ENCODE measurements at regions not wholly inside any gene's neighbourhood (a gene's known extent, or its start where the extent isn't known, plus 50 kb on each side); places are given as distances from the start of the nearest gene placed in this dataset.
"Not testable (repeated sequence)": the region's sequence is repeated elsewhere in the genome, so short reads cannot be mapped to it uniquely, and the experiment has no call there.

DNA sequence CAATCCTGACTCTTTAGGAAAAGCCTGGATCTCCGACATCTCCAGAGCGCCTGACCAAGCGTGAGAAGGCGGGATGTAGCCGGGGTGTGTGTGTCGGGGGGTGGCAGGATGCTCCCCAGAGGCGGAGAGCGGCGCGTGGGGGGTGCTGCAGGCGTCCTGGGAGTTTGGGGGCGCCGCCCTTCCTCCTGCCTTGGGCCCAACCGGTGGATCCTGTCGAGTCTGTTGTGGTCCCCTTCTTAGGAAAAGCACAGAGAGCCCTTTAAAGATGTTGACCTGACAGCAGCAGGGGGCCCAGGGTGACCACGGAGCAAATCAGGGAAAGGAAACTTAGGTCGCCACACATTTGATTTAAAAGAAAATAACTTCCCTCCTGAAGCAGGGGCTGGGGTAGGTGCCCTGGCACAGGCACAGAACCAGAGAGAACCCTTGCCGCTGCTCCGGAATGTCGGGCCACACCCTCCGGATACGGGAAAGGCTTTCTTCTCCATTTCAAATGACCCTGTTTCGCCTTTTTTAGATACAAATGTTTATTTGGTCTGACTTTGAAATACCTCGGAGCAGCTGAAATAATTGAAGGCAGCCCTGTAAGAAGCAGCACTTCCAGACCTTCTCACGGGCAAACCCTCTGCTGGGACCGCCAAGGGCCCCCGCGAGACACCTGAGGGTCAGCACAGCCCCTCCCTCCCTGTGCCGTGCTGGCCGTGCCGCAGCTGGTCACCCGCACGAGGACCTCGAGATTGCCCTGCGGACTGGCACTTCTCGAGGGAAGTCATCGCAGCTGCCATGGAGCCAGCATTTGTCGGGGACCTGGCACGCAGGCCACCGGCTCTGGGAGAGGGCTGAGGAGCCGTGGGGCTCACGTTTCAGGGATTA is 102.9 kb upstream of the KLF13 start:
- no peak overlapping the region for H3K4me3 ChIP-seq (replicated peaks; ENCODE audit: low read depth, low read length)
- TF ChIP-seq, protein P1, sequence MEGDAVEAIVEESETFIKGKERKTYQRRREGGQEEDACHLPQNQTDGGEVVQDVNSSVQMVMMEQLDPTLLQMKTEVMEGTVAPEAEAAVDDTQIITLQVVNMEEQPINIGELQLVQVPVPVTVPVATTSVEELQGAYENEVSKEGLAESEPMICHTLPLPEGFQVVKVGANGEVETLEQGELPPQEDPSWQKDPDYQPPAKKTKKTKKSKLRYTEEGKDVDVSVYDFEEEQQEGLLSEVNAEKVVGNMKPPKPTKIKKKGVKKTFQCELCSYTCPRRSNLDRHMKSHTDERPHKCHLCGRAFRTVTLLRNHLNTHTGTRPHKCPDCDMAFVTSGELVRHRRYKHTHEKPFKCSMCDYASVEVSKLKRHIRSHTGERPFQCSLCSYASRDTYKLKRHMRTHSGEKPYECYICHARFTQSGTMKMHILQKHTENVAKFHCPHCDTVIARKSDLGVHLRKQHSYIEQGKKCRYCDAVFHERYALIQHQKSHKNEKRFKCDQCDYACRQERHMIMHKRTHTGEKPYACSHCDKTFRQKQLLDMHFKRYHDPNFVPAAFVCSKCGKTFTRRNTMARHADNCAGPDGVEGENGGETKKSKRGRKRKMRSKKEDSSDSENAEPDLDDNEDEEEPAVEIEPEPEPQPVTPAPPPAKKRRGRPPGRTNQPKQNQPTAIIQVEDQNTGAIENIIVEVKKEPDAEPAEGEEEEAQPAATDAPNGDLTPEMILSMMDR (IDR thresholded peaks at IDR 0.05; ENCODE audit: low read length, missing control alignments) = no peak
- no peak for DNase-seq (ENCODE audit: low read depth)

- DNase-seq (ENCODE audit: low read depth); H3K4me3 ChIP-seq (replicated peaks; ENCODE audit: low read depth, low read length): not testable (repeated sequence)
Measured at GRCh38 chr15:31224661-31225060, 102.0 kb upstream of the KLF13 start.

DNA sequence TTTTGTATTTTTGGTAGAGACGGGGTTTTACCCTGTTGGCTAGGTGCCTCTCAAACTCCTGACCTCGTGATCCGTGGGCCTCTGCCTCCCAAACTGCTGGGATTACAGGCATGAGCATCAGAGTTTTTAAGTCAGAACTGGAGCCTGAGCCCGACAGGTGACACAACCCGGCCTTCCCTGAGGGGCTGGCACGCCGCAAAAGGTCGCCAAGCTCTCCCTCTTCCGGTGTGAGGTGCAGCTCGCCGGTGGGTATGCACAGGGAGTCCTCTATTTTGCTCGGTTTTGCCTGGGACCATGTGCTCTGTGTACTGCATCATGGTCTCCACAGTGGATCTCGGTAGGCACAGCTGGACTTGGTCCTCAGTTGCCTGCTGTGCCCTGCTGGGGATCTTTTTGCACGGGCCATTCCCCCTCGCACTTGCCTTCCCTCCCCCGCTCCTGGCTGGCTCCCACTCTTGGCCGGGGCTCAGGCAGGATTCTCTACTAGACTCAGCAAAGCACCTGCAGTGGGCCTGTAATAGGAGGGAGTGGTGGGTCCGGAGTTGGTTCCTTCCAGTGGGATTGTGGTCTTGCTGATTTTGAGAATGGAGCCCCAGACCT is 101.2 kb upstream of the KLF13 start:
- no peak for DNase-seq (ENCODE audit: low read depth)
- no peak overlapping the region for H3K4me3 ChIP-seq (replicated peaks; ENCODE audit: low read depth, low read length)
- TF ChIP-seq, protein P1 (IDR thresholded peaks at IDR 0.05; ENCODE audit: low read length, missing control alignments) = no peak

DNA sequence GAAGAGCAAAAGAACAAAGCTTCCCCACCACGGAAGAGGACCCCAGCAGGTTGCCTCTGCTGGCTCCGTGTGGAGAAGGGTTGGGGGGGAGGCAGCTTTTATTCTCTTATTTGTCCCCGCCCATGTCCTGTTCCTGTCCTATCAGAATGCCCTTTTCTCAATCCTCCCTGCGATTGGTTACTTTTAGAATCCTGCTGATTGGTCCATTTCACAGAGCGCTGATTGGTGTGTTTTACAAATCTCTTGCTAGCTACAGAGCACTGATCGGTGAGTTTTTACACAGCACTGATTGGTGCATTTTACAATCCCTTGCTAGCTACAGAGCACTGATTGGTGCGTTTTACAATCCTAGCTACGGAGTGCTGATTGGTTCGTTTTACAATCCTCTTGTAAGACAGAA is 100.6 kb upstream of the KLF13 start:
- TF ChIP-seq, protein P1 (IDR thresholded peaks at IDR 0.05; ENCODE audit: low read length, missing control alignments) = no peak
- DNase-seq (ENCODE audit: low read depth) = no peak

DNA sequence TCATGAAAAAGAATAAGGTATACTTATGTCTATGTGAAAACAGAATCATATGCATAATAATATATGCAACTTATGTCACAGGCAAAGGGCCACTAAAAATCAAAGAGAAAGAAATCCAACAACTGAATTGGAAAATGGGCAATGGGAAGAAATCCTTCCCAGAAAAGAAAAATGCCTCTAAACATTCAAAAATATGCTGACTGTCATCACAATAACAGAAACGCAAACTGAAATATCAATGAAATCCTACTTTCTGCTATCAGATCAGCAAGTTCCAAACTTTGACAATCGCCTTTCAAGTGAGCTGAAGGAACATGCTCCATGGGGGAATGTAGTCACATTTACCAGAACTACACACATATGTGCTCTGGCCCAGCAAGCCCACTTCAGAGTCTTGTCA is 99.4 kb upstream of the KLF13 start:
- TF ChIP-seq, protein P1 (IDR thresholded peaks at IDR 0.05; ENCODE audit: low read length, missing control alignments) = no peak
- no peak overlapping the region for H3K4me3 ChIP-seq (replicated peaks; ENCODE audit: low read depth, low read length)
- no peak for DNase-seq (ENCODE audit: low read depth)

More for the DNA sequence above, 100.6 kb upstream of the KLF13 start:
- no peak overlapping the region for H3K4me3 ChIP-seq (replicated peaks; ENCODE audit: low read depth, low read length)

- TF ChIP-seq, protein P1 (IDR thresholded peaks at IDR 0.05; ENCODE audit: low read length, missing control alignments) = no peak
- H3K4me3 ChIP-seq (replicated peaks; ENCODE audit: low read depth, low read length) = no peak overlapping the region
- no peak for DNase-seq (ENCODE audit: low read depth)
Measured at GRCh38 chr15:31228011-31228484, 98.6 kb upstream of the KLF13 start.

GRCh38 chr15:31228980-31229826 is 97.4 kb upstream of the KLF13 start:
- TF ChIP-seq, protein P1 (IDR thresholded peaks at IDR 0.05; ENCODE audit: low read length, missing control alignments) = no peak
- DNase-seq (ENCODE audit: low read depth) = no peak
- no peak overlapping the region for H3K4me3 ChIP-seq (replicated peaks; ENCODE audit: low read depth, low read length)

All from fibroblast of pulmonary artery (primary cell).